Left lung (tissue), 4 donors: ENCODE measurements at regions not wholly inside any gene's neighbourhood (a gene's known extent, or its start where the extent isn't known, plus 50 kb on each side); places are given as distances from the start of the nearest gene placed in this dataset.

Experiments used
- ATAC-seq: fragments of 200-7000 bp; cut with Tn5 transposase; one replicate; pipeline ENCODE4 v1.9.1; 2020; ENCODE audit warnings: moderate library complexity
- DNase-seq, 4 donors: peaks; one replicate each; pipeline ENCODE4 v3.0.0-alpha.2; 2013 to 2020
- H3K27ac ChIP-seq, 2 donors: fragments of 200-600 bp; sonication (generic) in 1 of 2; one replicate each; pipeline versions ENCODE4 v1.5.0 to v1.8.0; 2020 to 2021
- H3K27me3 ChIP-seq, 2 donors: fragments of 200-600 bp; sonication (generic) in 1 of 2; one replicate each; pipeline versions ENCODE4 v1.5.0 to v1.8.0; 2020 to 2021
- H3K36me3 ChIP-seq, 2 donors: fragments of 200-600 bp; sonication (generic) in 1 of 2; one replicate each; pipeline versions ENCODE4 v1.5.0 to v1.8.0; 2020 to 2021
- H3K4me1 ChIP-seq, 2 donors: fragments of 200-600 bp; one replicate each; pipeline ENCODE4 v1.8.0; 2021
- H3K4me3 ChIP-seq, 2 donors: fragments of 200-600 bp; sonication (generic) in 1 of 2; one replicate each; pipeline versions ENCODE4 v1.5.0 to v1.8.0; 2020 to 2021; ENCODE audit warnings: mild to moderate bottlenecking in 1 of 2
- H3K9me3 ChIP-seq, 2 donors: fragments of 200-600 bp; sonication (generic) in 1 of 2; one replicate each; pipeline versions ENCODE4 v1.5.0 to v1.8.0; 2020 to 2021
- CTCF ChIP-seq, 2 donors: fragments of 200-600 bp; sonication (generic) in 1 of 2; IDR thresholded peaks; one replicate each; pipeline versions ENCODE4 v1.5.0 to v1.8.0; 2021; ENCODE audit warnings: antibody characterized with exemption in 2 of 2
- intact Hi-C, 2 donors: fragments of 100-400 bp; cut with DNase I; formaldehyde crosslinking; loops; one replicate each; pipeline versions ENCODE4 v1.11.2 to v1.14.2; 2022
- donor health status: DM: no; HTN: yes; CAD: no.
- donor health status: DM: no; HTN: no; CAD: no.

- Histone ChIP-seq H3K27ac (no peak overlapping the region), H3K36me3 (no peaks in the 10 kb centered on the region), H3K4me1 (no peaks in the 10 kb centered on the region), H3K9me3 (peaks cover 0 to 14% of the 10 kb centered on the region in 2 donors), H3K4me3 (no peak overlapping the region), H3K27me3 (peaks cover 0 to 28% of the 10 kb centered on the region in 2 donors)
- no peak for TF ChIP-seq CTCF (IDR thresholded peaks at IDR 0.05)
- DNase-seq = no peak
- ATAC-seq = no peak
- intact Hi-C loops = no loop called here
These were observed 187.3 kb upstream of the LHX5 start for GRCh38 chr12:113659015-113659414.

DNA sequence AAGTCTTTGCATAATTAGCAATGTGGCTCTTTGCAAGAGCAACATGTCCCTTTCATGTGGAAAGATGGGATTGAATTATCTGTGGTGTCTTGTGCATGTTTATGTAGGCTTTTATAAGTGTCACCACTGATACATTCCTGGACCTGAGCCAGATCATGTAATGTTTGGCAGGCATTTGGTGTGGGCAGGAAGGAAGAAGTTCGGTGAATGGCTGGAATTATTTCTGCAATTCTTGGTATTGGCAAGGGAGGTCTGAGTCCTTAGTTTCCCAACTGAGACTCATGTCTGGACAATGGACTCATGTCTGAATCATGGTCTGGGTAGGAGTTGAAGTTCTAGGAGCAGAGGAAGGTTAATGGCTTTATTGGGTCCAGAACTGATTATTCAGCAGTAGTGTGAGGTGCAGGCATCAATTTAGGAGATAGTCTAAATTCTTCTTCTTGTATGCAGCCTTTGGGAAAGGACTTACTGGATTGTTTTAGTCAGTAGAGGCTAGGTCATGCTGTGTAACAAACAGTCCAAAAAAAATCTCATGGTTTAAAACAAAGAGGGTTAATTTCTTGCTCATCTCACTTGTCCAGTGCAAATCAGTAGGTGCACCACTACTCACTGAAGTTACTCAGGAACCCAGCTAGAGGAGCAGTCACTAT is 186.5 kb upstream of the LHX5 start:
- Histone ChIP-seq H3K4me3 (no peak overlapping the region), H3K27me3 (peaks cover 0 to 24% of the 10 kb centered on the region in 2 donors), H3K36me3 (no peaks in the 10 kb centered on the region), H3K9me3 (peaks cover 0 to 14% of the 10 kb centered on the region in 2 donors), H3K4me1 (no peaks in the 10 kb centered on the region), H3K27ac (no peak overlapping the region)
- TF ChIP-seq CTCF (IDR thresholded peaks at IDR 0.05) = no peak
- ATAC-seq = no peak
- DNase-seq = no peak
- intact Hi-C loops = no loop called here

- Histone ChIP-seq H3K4me3 (no peak overlapping the region), H3K27ac (no peak overlapping the region), H3K9me3 (peaks cover 0 to 14% of the 10 kb centered on the region in 2 donors), H3K4me1 (no peaks in the 10 kb centered on the region), H3K27me3 (peaks cover 0 to 28% of the 10 kb centered on the region in 2 donors), H3K36me3 (no peaks in the 10 kb centered on the region)
- no peak for TF ChIP-seq CTCF (IDR thresholded peaks at IDR 0.05)
- DNase-seq (no peak), ATAC-seq (no peak)
- intact Hi-C loops = no loop called here
These were observed 184.2 kb upstream of the LHX5 start for GRCh38 chr12:113655919-113656318.

- Histone ChIP-seq H3K4me1 (no peaks in the 10 kb centered on the region), H3K9me3 (peaks cover 0 to 14% of the 10 kb centered on the region in 2 donors), H3K27ac (no peak overlapping the region), H3K4me3 (no peak overlapping the region), H3K36me3 (no peaks in the 10 kb centered on the region), H3K27me3 (peaks cover 0 to 28% of the 10 kb centered on the region in 2 donors)
- intact Hi-C loops = no loop called here
- DNase-seq = no peak
- ATAC-seq = no peak
- no peak for TF ChIP-seq CTCF (IDR thresholded peaks at IDR 0.05)
These were observed 183.8 kb upstream of the LHX5 start for GRCh38 chr12:113655479-113655878.

GRCh38 chr12:113651662-113652061 is 180.0 kb upstream of the LHX5 start:
- H3K27ac ChIP-seq = no peak overlapping the region
- H3K27me3 ChIP-seq = peaks cover 0 to 53% of the 10 kb centered on the region in 2 donors
- H3K36me3 ChIP-seq = no peaks in the 10 kb centered on the region
- no peak for ATAC-seq
- peaks cover 0 to 14% of the 10 kb centered on the region in 2 donors for H3K9me3 ChIP-seq
- no peak for DNase-seq
- intact Hi-C loops = no loop called here
- no peak for TF ChIP-seq CTCF (IDR thresholded peaks at IDR 0.05)
- no peaks in the 10 kb centered on the region for H3K4me1 ChIP-seq
- no peak overlapping the region for H3K4me3 ChIP-seq
